Amygdala (tissue), 56 donors: ENCODE measurements at regions not wholly inside any gene's neighbourhood (a gene's known extent, or its start where the extent isn't known, plus 50 kb on each side); places are given as distances from the start of the nearest gene placed in this dataset.

ENCODE experiments used
- DNase-seq, 56 donors: peaks; one replicate each; lab custom pipeline; 2025; lab: John Stamatoyannopoulos, UW

DNA sequence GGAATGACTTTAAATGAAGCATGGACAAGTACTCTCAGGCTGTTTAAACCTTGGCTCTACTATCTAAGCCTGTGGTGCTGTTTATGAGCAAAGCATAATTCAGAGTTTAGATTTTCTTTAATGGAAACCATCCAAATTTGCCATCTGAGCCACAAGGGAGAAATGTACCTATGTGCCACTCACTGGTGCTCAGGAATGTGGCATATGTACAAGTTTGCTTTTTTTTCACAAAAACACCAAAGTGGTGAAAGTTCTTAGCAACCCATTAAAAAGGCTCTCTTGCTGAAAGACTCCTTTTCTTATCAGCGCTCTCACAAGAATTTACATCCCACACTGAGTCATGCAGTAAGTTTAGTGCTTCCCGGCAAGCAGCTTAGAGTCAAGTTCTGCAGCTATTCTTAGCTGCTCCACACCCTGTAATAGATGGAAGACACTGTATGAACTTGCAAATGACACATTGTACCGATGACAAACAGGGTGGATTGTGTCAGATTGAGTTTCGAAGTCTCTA is 57.3 kb upstream of the MLIP start:
- DNase-seq = peak in 5 of 56 donors; percentile 0 to 28 (median 4)

DNA sequence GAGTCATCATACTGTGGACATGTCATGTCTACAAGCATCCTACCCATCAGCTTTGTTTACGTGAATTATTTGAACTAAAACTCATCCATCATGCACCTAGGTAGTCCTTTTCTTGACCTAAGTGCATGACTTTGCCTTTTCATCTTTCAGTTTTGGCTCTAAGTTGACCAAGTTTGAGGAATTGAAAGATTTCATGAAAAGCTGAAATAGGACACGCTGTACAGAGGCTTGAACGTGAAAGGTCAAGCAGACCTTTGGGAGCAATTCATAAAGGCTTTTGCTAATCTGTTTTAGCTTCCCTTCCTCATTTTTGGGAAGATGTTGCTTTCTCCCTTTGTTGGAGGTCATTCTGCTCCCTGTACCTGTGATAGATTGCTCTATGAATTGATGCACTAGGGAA is 55.1 kb upstream of the MLIP start:
- no peak for DNase-seq

DNA sequence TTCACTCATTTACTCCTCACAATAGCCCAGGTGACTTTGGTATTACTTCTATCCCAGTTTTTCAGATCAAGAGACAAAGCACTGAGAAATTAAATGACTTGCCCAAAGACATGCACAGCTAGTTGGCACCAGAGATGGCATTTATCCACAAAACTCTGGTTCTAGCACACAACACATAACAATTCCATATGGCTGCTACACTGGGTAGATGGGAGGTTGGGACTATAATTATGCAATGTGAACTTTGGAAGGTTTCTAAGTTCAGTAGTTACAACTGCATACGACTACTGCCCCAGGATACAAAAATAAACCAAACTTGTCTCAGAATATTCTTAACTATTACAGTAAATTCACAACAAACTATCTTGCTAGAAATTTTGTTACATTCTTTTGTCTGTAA is 54.2 kb upstream of the MLIP start:
- DNase-seq = no peak

DNA sequence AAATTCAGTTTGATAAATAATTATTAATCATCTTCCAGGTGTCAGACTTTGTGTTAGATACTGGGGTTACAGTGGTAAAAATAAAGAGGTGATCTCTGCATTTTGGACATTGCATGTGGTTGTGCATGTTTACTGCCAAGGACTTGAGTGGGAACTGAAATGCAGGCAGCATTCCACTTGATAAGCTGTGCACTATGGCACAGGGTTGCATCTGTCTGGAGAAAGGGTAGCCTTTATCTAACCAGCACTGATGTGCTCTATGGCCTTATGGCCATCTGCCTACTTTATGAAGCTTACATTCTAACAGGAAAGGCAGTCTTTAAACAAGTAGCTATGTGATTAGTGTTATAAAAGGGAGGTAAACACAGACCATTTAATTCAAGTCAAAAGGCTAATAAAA is 53.0 kb upstream of the MLIP start:
- no peak for DNase-seq

DNA sequence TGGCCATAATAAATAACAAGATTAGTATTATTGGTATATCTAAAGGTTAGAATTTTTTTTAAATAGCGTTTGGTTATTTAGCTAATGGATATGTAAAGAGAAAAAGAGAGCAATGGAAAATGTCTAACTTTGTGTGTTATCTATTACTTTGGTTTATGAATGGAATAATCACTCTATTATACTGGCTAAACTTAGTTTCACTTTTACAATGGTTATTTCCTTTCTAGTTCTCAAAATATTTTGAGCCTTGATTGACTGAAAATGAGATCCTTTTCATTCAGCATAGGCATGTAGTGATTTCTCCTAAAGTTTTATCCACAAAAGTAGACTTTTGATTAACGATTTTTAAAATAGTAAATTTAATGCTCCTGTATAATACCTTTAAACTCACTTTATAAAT is 51.6 kb upstream of the MLIP start:
- no peak for DNase-seq

DNA sequence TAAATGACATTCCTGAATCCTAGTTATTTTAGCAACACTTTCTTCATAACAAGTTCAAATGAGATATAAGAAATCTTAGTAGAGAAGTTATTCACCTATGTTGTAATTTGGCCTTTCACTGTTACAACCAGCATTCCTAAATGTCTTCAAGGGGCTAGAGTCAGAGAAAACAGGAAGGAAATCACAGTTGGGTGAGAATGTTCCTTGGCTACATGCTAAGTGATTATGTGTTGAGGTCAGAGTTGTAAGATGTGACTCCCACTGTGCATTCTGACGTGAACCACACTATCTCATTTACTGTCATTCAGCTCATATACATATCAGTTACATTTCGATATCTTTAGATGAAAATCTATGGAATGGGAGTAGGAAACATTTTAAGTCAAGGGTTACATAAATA is 51.0 kb upstream of the MLIP start:
- DNase-seq = no peak
